SJCRH30 (cell line): ENCODE measurements at regions not wholly inside any gene's neighbourhood (a gene's known extent, or its start where the extent isn't known, plus 50 kb on each side); places are given as distances from the start of the nearest gene placed in this dataset.

Experiments
- DNase-seq, 2 experiments: peaks; one replicate each; pipeline ENCODE4 v3.0.0-alpha.2; 2015 to 2020
- H3K27ac ChIP-seq: fragments of 250-450 bp; sonication (Bioruptor Pico); 2 replicates; pipeline ENCODE4 v1.5.1; 2020; ENCODE audit warnings: mild to moderate bottlenecking, moderate library complexity
- H3K27me3 ChIP-seq: fragments of 250-450 bp; sonication (Bioruptor Pico); 2 replicates; pipeline ENCODE4 v1.5.1; 2020; ENCODE audit warnings: mild to moderate bottlenecking, moderate library complexity
- H3K36me3 ChIP-seq: fragments of 250-450 bp; sonication (Bioruptor Pico); 2 replicates; pipeline ENCODE4 v1.5.1; 2020; ENCODE audit warnings: mild to moderate bottlenecking, moderate library complexity
- H3K4me1 ChIP-seq: fragments of 250-450 bp; sonication (Bioruptor Pico); 2 replicates; pipeline ENCODE4 v1.5.1; 2020; ENCODE audit warnings: mild to moderate bottlenecking, moderate library complexity
- H3K4me3 ChIP-seq: fragments of 250-450 bp; sonication (Bioruptor Pico); 2 replicates; pipeline ENCODE4 v1.5.1; 2020; ENCODE audit warnings: mild to moderate bottlenecking, moderate library complexity
- H3K9me3 ChIP-seq: fragments of 250-450 bp; sonication (Bioruptor Pico); replicated peaks from 2 replicates; pipeline ENCODE4 v1.5.1; 2020; ENCODE audit warnings: mild to moderate bottlenecking, moderate library complexity

GRCh38 chr6:113111550-113111949 is 745.6 kb upstream of the MARCKS start:
- Histone ChIP-seq H3K36me3 (no peaks in the 10 kb centered on the region; the same call in 1 of the 2 replicates), H3K27me3 (no peaks in the 10 kb centered on the region), H3K27ac (no peak overlapping the region), H3K4me3 (no peak overlapping the region), H3K4me1 (no peaks in the 10 kb centered on the region), H3K9me3 (peaks cover 12% of the 10 kb centered on the region)
- no peak for DNase-seq

- Histone ChIP-seq H3K36me3 (no peaks in the 10 kb centered on the region; the same call in 1 of the 2 replicates), H3K27ac (no peak overlapping the region), H3K27me3 (no peaks in the 10 kb centered on the region), H3K4me1 (no peaks in the 10 kb centered on the region), H3K4me3 (no peak overlapping the region), H3K9me3 (peaks cover 12% of the 10 kb centered on the region)
- no peak for DNase-seq
These were observed 745.1 kb upstream of the MARCKS start for GRCh38 chr6:113112086-113112485.

GRCh38 chr6:113115196-113115595 is 741.9 kb upstream of the MARCKS start:
- peaks cover 10% of the 10 kb centered on the region for H3K4me1 ChIP-seq

GRCh38 chr6:113120224-113120581 is 736.9 kb upstream of the MARCKS start:
- H3K9me3 ChIP-seq = no peaks in the 10 kb centered on the region
- no peak overlapping the region for H3K4me3 ChIP-seq
- H3K27me3 ChIP-seq = no peaks in the 10 kb centered on the region
- no peaks in the 10 kb centered on the region for H3K36me3 ChIP-seq
- peak overlapping the region; percentile 76 for H3K27ac ChIP-seq
- peaks cover 28% of the 10 kb centered on the region for H3K4me1 ChIP-seq
- DNase-seq = peak; percentile 51 to 84

More at GRCh38 chr6:113115196-113115595, 741.9 kb upstream of the MARCKS start:
- Histone ChIP-seq H3K27me3 (no peaks in the 10 kb centered on the region), H3K9me3 (no peaks in the 10 kb centered on the region; the same call in 1 of the 2 replicates), H3K27ac (no peak overlapping the region), H3K4me3 (no peak overlapping the region), H3K36me3 (no peaks in the 10 kb centered on the region)
- DNase-seq = no peak

- H3K27ac ChIP-seq = peak overlapping the region; percentile 76
- H3K9me3 ChIP-seq = no peaks in the 10 kb centered on the region
- H3K27me3 ChIP-seq = no peaks in the 10 kb centered on the region
- H3K36me3 ChIP-seq = no peaks in the 10 kb centered on the region
- no peak overlapping the region for H3K4me3 ChIP-seq
- H3K4me1 ChIP-seq = peaks cover 28% of the 10 kb centered on the region
- DNase-seq = peak; percentile 90 to 95
These were observed 736.4 kb upstream of the MARCKS start for GRCh38 chr6:113120582-113121285.

- H3K4me3 ChIP-seq = no peak overlapping the region
- peak in 1 of 2 experiments; percentile 13 for DNase-seq
- H3K36me3 ChIP-seq = no peaks in the 10 kb centered on the region
- no peaks in the 10 kb centered on the region for H3K27me3 ChIP-seq
- H3K27ac ChIP-seq = peak overlapping the region; percentile 76
- H3K9me3 ChIP-seq = no peaks in the 10 kb centered on the region
- peaks cover 28% of the 10 kb centered on the region for H3K4me1 ChIP-seq
These were observed 735.6 kb upstream of the MARCKS start for GRCh38 chr6:113121571-113121970.

- no peaks in the 10 kb centered on the region for H3K27me3 ChIP-seq
- peak; percentile 77 to 83 for DNase-seq
- no peaks in the 10 kb centered on the region for H3K36me3 ChIP-seq
- peaks cover 28% of the 10 kb centered on the region for H3K4me1 ChIP-seq
- no peak overlapping the region for H3K4me3 ChIP-seq
- H3K9me3 ChIP-seq = no peaks in the 10 kb centered on the region
- H3K27ac ChIP-seq = peak overlapping the region; percentile 76
These were observed 735.1 kb upstream of the MARCKS start for GRCh38 chr6:113122060-113122459.

GRCh38 chr6:113125626-113126025 is 731.5 kb upstream of the MARCKS start:
- H3K4me3 ChIP-seq = no peak overlapping the region
- H3K9me3 ChIP-seq = no peaks in the 10 kb centered on the region
- DNase-seq = no peak

GRCh38 chr6:113127786-113128419 is 729.2 kb upstream of the MARCKS start:
- no peaks in the 10 kb centered on the region; the same call in 1 of the 2 replicates for H3K4me1 ChIP-seq
- H3K4me3 ChIP-seq = no peak overlapping the region
- no peak overlapping the region for H3K27ac ChIP-seq
- no peaks in the 10 kb centered on the region for H3K9me3 ChIP-seq
- no peaks in the 10 kb centered on the region for H3K27me3 ChIP-seq
- H3K36me3 ChIP-seq = no peaks in the 10 kb centered on the region
- no peak for DNase-seq

More at GRCh38 chr6:113125626-113126025, 731.5 kb upstream of the MARCKS start:
- H3K27me3 ChIP-seq = no peaks in the 10 kb centered on the region
- no peak overlapping the region for H3K27ac ChIP-seq
- H3K36me3 ChIP-seq = no peaks in the 10 kb centered on the region
- peaks cover 14% of the 10 kb centered on the region for H3K4me1 ChIP-seq

- Histone ChIP-seq H3K4me3 (no peak overlapping the region), H3K27ac (no peak overlapping the region), H3K27me3 (no peaks in the 10 kb centered on the region), H3K4me1 (no peaks in the 10 kb centered on the region), H3K9me3 (no peaks in the 10 kb centered on the region), H3K36me3 (no peaks in the 10 kb centered on the region)
- no peak for DNase-seq
These were observed 728.5 kb upstream of the MARCKS start for GRCh38 chr6:113128661-113129060.

GRCh38 chr6:113129991-113130390 is 727.2 kb upstream of the MARCKS start:
- Histone ChIP-seq H3K36me3 (no peaks in the 10 kb centered on the region), H3K27ac (no peak overlapping the region), H3K4me3 (no peak overlapping the region), H3K4me1 (no peaks in the 10 kb centered on the region), H3K9me3 (no peaks in the 10 kb centered on the region), H3K27me3 (no peaks in the 10 kb centered on the region)
- no peak for DNase-seq

- no peak overlapping the region for H3K27ac ChIP-seq
These were observed 719.7 kb upstream of the MARCKS start for GRCh38 chr6:113137426-113137825.

GRCh38 chr6:113140721-113141120 is 716.4 kb upstream of the MARCKS start:
- no peak overlapping the region for H3K27ac ChIP-seq
- no peak overlapping the region for H3K4me3 ChIP-seq
- no peaks in the 10 kb centered on the region; the same call in 1 of the 2 replicates for H3K9me3 ChIP-seq

More at GRCh38 chr6:113137426-113137825, 719.7 kb upstream of the MARCKS start:
- H3K9me3 ChIP-seq = no peaks in the 10 kb centered on the region; the same call in 1 of the 2 replicates
- no peaks in the 10 kb centered on the region for H3K27me3 ChIP-seq
- no peaks in the 10 kb centered on the region for H3K36me3 ChIP-seq
- no peaks in the 10 kb centered on the region for H3K4me1 ChIP-seq
- H3K4me3 ChIP-seq = no peak overlapping the region
- no peak for DNase-seq

GRCh38 chr6:113141901-113142300 is 715.2 kb upstream of the MARCKS start:
- H3K9me3 ChIP-seq = no peaks in the 10 kb centered on the region; the same call in 1 of the 2 replicates
- H3K27me3 ChIP-seq = no peaks in the 10 kb centered on the region
- no peaks in the 10 kb centered on the region; the same call in none of the 2 replicates for H3K4me1 ChIP-seq
- no peak for DNase-seq
- H3K4me3 ChIP-seq = no peak overlapping the region
- no peak overlapping the region for H3K27ac ChIP-seq
- H3K36me3 ChIP-seq = no peaks in the 10 kb centered on the region

More at GRCh38 chr6:113140721-113141120, 716.4 kb upstream of the MARCKS start:
- Histone ChIP-seq H3K27me3 (no peaks in the 10 kb centered on the region), H3K36me3 (no peaks in the 10 kb centered on the region), H3K4me1 (no peaks in the 10 kb centered on the region; the same call in 1 of the 2 replicates)
- DNase-seq = no peak

- DNase-seq = no peak
- H3K27ac ChIP-seq = no peak overlapping the region
- H3K36me3 ChIP-seq = no peaks in the 10 kb centered on the region
These were observed 714.4 kb upstream of the MARCKS start for GRCh38 chr6:113142671-113143174.

More at GRCh38 chr6:113142671-113143174, 714.4 kb upstream of the MARCKS start:
- Histone ChIP-seq H3K4me3 (no peak overlapping the region), H3K27me3 (no peaks in the 10 kb centered on the region), H3K9me3 (no peaks in the 10 kb centered on the region; the same call in 1 of the 2 replicates), H3K4me1 (peaks cover 2% of the 10 kb centered on the region)
